ENCODE measurements at regions not wholly inside any gene's neighbourhood (a gene's known extent, or its start where the extent isn't known, plus 50 kb on each side); places are given as distances from the start of the nearest gene placed in this dataset.

GRCh38 chr2:140079038-140079437, 1298.8 kb upstream of the NXPH2 start:
- no peaks in the 10 kb centered on the region for H3K9me1 ChIP-seq (replicated peaks; ENCODE audit: control insufficient read depth, extremely low read depth, insufficient read depth, low read length)
- DNase-seq (ENCODE audit: low read depth, low spot score) (no peak), FAIRE-seq (no peak)
- H3K4me1 ChIP-seq (ENCODE audit: control insufficient read depth, extremely low read depth, insufficient read depth, low read length), result no peaks in the 10 kb centered on the region
- intact Hi-C loops (cut with micrococcal nuclease) (loop anchor here (2.0 kb wide), 1 partner anchor 72 kb away; no protein-coding TSS in a partner anchor), dilution Hi-C loops (cut with MboI; ENCODE audit: extremely low pct_ligation_motif_present, low sequenced_read_pairs) (no loop called here)
- no peaks in the 10 kb centered on the region for H4K20me1 ChIP-seq (replicated peaks; ENCODE audit: control insufficient read depth, extremely low read depth, insufficient read depth, low read length)
- CTCF ChIA-PET, result interaction anchor here (1.7 kb wide), 1 partner anchor 11 kb away, joined by 4 read pairs; no protein-coding TSS in a partner anchor
- no peaks in the 10 kb centered on the region for H3K9me3 ChIP-seq (replicated peaks; ENCODE audit: control insufficient read depth, insufficient read depth, low read length)
- H3K4me2 ChIP-seq (ENCODE audit: insufficient read depth, low read length), result no peak overlapping the region
- no peak overlapping the region for H3K9ac ChIP-seq (replicated peaks; ENCODE audit: extremely low read depth, insufficient read depth, low read length)
- H3K4me3 ChIP-seq (replicated peaks in 1 of 3; ENCODE audit: insufficient read depth in 1 of 3, low read depth in 1 of 3, low read length in 3 of 3), result no peak overlapping the region
- H3K36me3 ChIP-seq (ENCODE audit: control insufficient read depth in 2 of 2, extremely low read depth in 1 of 2, insufficient read depth in 2 of 2, low read length in 2 of 2), result no peaks in the 10 kb centered on the region
- no peak overlapping the region for H2AFZ ChIP-seq (ENCODE audit: low read depth, low read length)
- H3K27me3 ChIP-seq (ENCODE audit: control insufficient read depth in 2 of 2, insufficient read depth in 2 of 2, low read length in 2 of 2), result no peaks in the 10 kb centered on the region
- POLR2A ChIA-PET, result interaction anchor here (0.7 kb wide), 1 partner anchor 617 kb away, joined by 4 read pairs; no protein-coding TSS in a partner anchor
- H3K79me2 ChIP-seq (ENCODE audit: control insufficient read depth, insufficient read depth, low read length), result no peaks in the 10 kb centered on the region
- no peak overlapping the region for H3K27ac ChIP-seq (ENCODE audit: insufficient read depth, low read depth, low read length)
- TF ChIP-seq CTCF (IDR thresholded peaks at IDR 0.05; ENCODE audit: extremely low read depth in 1 of 2, insufficient read depth in 1 of 2, low read depth in 1 of 2, low read length in 2 of 2), result no peak
- no peak for TF ChIP-seq JUN (IDR thresholded peaks at IDR 0.05; ENCODE audit: borderline replicate concordance, insufficient read depth, insufficient read length, low read depth)
- TF ChIP-seq FOS (IDR thresholded peaks at IDR 0.05; ENCODE audit: borderline replicate concordance, insufficient read depth, low read length), result no peak
- TF ChIP-seq MAX (IDR thresholded peaks at IDR 0.05; ENCODE audit: insufficient read depth, insufficient read length), result no peak
- no peak for TF ChIP-seq EZH2 (IDR thresholded peaks at IDR 0.05; ENCODE audit: borderline replicate concordance, low read depth, low read length, severe bottlenecking)
- TF ChIP-seq POLR2AphosphoS5 (IDR thresholded peaks at IDR 0.05; ENCODE audit: insufficient read depth, low read depth, low read length), result no peak
- TF ChIP-seq POLR2A (IDR thresholded peaks at IDR 0.05; ENCODE audit: low read depth, low read length), result no peak
- TF ChIP-seq MYC (IDR thresholded peaks at IDR 0.05; ENCODE audit: low read depth, low read length), result no peak
- no peak for TF ChIP-seq GATA2 (IDR thresholded peaks at IDR 0.05; ENCODE audit: insufficient read depth, insufficient read length, low read depth, low read length)
- no TSS peak for BruUV-seq (replicated peaks)
